CD14-positive monocyte (primary cell): ENCODE measurements at regions not wholly inside any gene's neighbourhood (a gene's known extent, or its start where the extent isn't known, plus 50 kb on each side); places are given as distances from the start of the nearest gene placed in this dataset.

Experiments
- DNase-seq, 3 donors: peaks; one replicate each; pipeline ENCODE4 v3.0.0-alpha.2; 2011 to 2022
- H2AFZ ChIP-seq: 2 replicates; pipeline ENCODE4 v1.6.0; 2012; ENCODE audit warnings: mild to moderate bottlenecking, low read depth, low read length, inconsistent platforms; ENCODE audit not compliant: insufficient read depth, poor library complexity, severe bottlenecking
- H3K27ac ChIP-seq, 2 donors: 1 replicate in 1 of 2; 2 replicates in 1 of 2; pipeline ENCODE4 v1.5.1; 2012 to 2013; ENCODE audit warnings: low read length in 2 of 2, control low read depth in 1 of 2, inconsistent platforms in 1 of 2, low read depth in 1 of 2, mild to moderate bottlenecking in 1 of 2
- H3K27me3 ChIP-seq, 2 donors: one replicate each; pipeline versions ENCODE4 v1.6.0 to v1.6.1; 2011 to 2013; ENCODE audit warnings: low read length in 2 of 2; ENCODE audit not compliant: control insufficient read depth in 2 of 2, insufficient read depth in 2 of 2
- H3K36me3 ChIP-seq, 2 donors: replicated peaks in 1 of 2; 1 replicate in 1 of 2; 2 replicates in 1 of 2; pipeline versions ENCODE4 v1.5.1 to v1.6.1; 2012 to 2013; ENCODE audit warnings: low read length in 2 of 2, control low read depth in 1 of 2, inconsistent platforms in 1 of 2, mild to moderate bottlenecking in 1 of 2; ENCODE audit not compliant: insufficient read depth in 2 of 2, control insufficient read depth in 1 of 2
- H3K4me1 ChIP-seq, 2 donors: 1 replicate in 1 of 2; 2 replicates in 1 of 2; pipeline versions ENCODE4 v1.5.1 to v1.6.1; 2012 to 2013; ENCODE audit warnings: low read length in 2 of 2, control low read depth in 1 of 2, inconsistent platforms in 1 of 2, mild to moderate bottlenecking in 1 of 2, moderate library complexity in 1 of 2; ENCODE audit not compliant: insufficient read depth in 2 of 2, control insufficient read depth in 1 of 2
- H3K4me2 ChIP-seq: replicated peaks from 2 replicates; pipeline ENCODE3; 2012; ENCODE audit warnings: low read length, moderate library complexity, mild to moderate bottlenecking; ENCODE audit not compliant: poor library complexity, severe bottlenecking; ENCODE audit errors: extremely low read depth
- H3K4me3 ChIP-seq, 3 experiments: fragments of 200-600 bp in 1 of 3; sonication (generic) in 1 of 3; replicated peaks in 1 of 3; 1 replicate in 2 of 3; 2 replicates in 1 of 3; pipeline ENCODE4 v1.5.1; 2011 to 2013; ENCODE audit warnings: low read length in 3 of 3, mild to moderate bottlenecking in 3 of 3, control low read depth in 2 of 3, low read depth in 2 of 3, inconsistent platforms in 1 of 3, moderate library complexity in 1 of 3
- H3K79me2 ChIP-seq: 2 replicates; pipeline ENCODE4 v1.6.0; 2012; ENCODE audit warnings: mild to moderate bottlenecking, control low read depth, inconsistent platforms, low read length, moderate library complexity; ENCODE audit not compliant: insufficient read depth
- H3K9ac ChIP-seq: 2 replicates; pipeline ENCODE4 v1.6.0; 2017; ENCODE audit warnings: low read length, mild to moderate bottlenecking; ENCODE audit not compliant: insufficient read depth, poor library complexity, severe bottlenecking
- H3K9me3 ChIP-seq, 2 donors: replicated peaks in 1 of 2; 1 replicate in 1 of 2; 2 replicates in 1 of 2; pipeline versions ENCODE4 v1.5.1 to v1.6.1; 2012 to 2013; ENCODE audit warnings: low read length in 2 of 2, control low read depth in 1 of 2; ENCODE audit not compliant: control insufficient read depth in 1 of 2, insufficient read depth in 1 of 2
- H4K20me1 ChIP-seq: 2 replicates; pipeline ENCODE4 v1.6.0; 2012; ENCODE audit warnings: mild to moderate bottlenecking, low read length, control low read depth, moderate library complexity; ENCODE audit not compliant: insufficient read depth
- H3K27ac Mint-ChIP-seq, 7 donors: one replicate each; pipeline ENCODE4 v1.8.0; 2020; ENCODE audit warnings: mild to moderate bottlenecking in 7 of 7, mixed read lengths in 7 of 7, moderate library complexity in 6 of 7, inconsistent platforms in 2 of 7
- H3K27me3 Mint-ChIP-seq, 3 donors: one replicate each; pipeline ENCODE4 v1.8.0; 2021 to 2022; ENCODE audit warnings: low read depth in 3 of 3, mild to moderate bottlenecking in 3 of 3, mixed read lengths in 3 of 3, moderate library complexity in 3 of 3, inconsistent platforms in 1 of 3
- H3K36me3 Mint-ChIP-seq, 2 donors: one replicate each; pipeline ENCODE4 v1.8.0; 2020; ENCODE audit warnings: mixed read lengths in 2 of 2, inconsistent platforms in 1 of 2, mild to moderate bottlenecking in 1 of 2
- H3K4me1 Mint-ChIP-seq: one replicate; pipeline ENCODE4 v1.8.0; 2020; ENCODE audit warnings: mild to moderate bottlenecking, mixed read lengths
- H3K4me3 Mint-ChIP-seq, 2 donors: one replicate each; pipeline ENCODE4 v1.8.0; 2020; ENCODE audit warnings: mild to moderate bottlenecking in 2 of 2, mixed read lengths in 2 of 2, moderate library complexity in 1 of 2
- H3K9me3 Mint-ChIP-seq, 7 donors: one replicate each; pipeline ENCODE4 v1.8.0; 2020 to 2022; ENCODE audit warnings: mixed read lengths in 7 of 7, mild to moderate bottlenecking in 6 of 7, moderate library complexity in 6 of 7, inconsistent platforms in 2 of 7
- CTCF ChIP-seq: fragments of 200-600 bp; IDR thresholded peaks from one replicate; pipeline ENCODE4 v1.8.0; 2022; ENCODE audit warnings: antibody characterized with exemption, mild to moderate bottlenecking
- WGBS: methylation state at CpG from one replicate; pipeline ENCODE4 v1.1.5; 2013; ENCODE audit warnings: missing lambda C conversion rate; ENCODE audit not compliant: insufficient coverage; 5-methylcytosine and 5-hydroxymethylcytosine counted together
- intact Hi-C, 2 donors: fragments of 100-400 bp; cut with micrococcal nuclease; formaldehyde crosslinking; loops; one replicate each; pipeline versions ENCODE4 v1.15.0 to v1.15.1; 2023

- no peak overlapping the region for H3K4me3 Mint-ChIP-seq
- H3K27ac Mint-ChIP-seq: no peak overlapping the region
Measured at GRCh38 chr1:194150242-194150641, 963.8 kb upstream of the B3GALT2 start.

GRCh38 chr1:194133152-194133551, 946.7 kb upstream of the B3GALT2 start:
- no peaks in the 10 kb centered on the region for H3K27me3 ChIP-seq
- no CpG with 5 or more reads among the region's 2 CpGs for WGBS
- no peaks in the 10 kb centered on the region for H3K79me2 ChIP-seq
- H3K4me2 ChIP-seq: no peak overlapping the region
- no peaks in the 10 kb centered on the region for H3K4me1 ChIP-seq
- no peak for DNase-seq
- H3K27ac ChIP-seq: no peak overlapping the region
- H3K9me3 ChIP-seq: peaks cover 0 to 4% of the 10 kb centered on the region in 2 donors
- H3K36me3 Mint-ChIP-seq: no peaks in the 10 kb centered on the region
- TF ChIP-seq CTCF: no peak
- peaks cover 0 to 10% (median 8%) of the 10 kb centered on the region in 7 donors for H3K9me3 Mint-ChIP-seq
- no peak overlapping the region for H3K4me3 Mint-ChIP-seq
- H3K4me1 Mint-ChIP-seq: no peaks in the 10 kb centered on the region
- H3K36me3 ChIP-seq: no peaks in the 10 kb centered on the region
- no peaks in the 10 kb centered on the region for H4K20me1 ChIP-seq
- H3K9ac ChIP-seq: no peak overlapping the region
- H2AFZ ChIP-seq: no peak overlapping the region
- no peak overlapping the region for H3K4me3 ChIP-seq
- intact Hi-C loops: no loop called here
- H3K27ac Mint-ChIP-seq: no peak overlapping the region
- H3K27me3 Mint-ChIP-seq: peaks cover 0 to 2% (median 0%) of the 10 kb centered on the region in 3 donors

More at GRCh38 chr1:194150242-194150641, 963.8 kb upstream of the B3GALT2 start:
- Histone ChIP-seq H3K9ac (no peak overlapping the region), H2AFZ (no peak overlapping the region), H3K27me3 (no peaks in the 10 kb centered on the region), H3K9me3 (no peaks in the 10 kb centered on the region), H3K4me1 (no peaks in the 10 kb centered on the region), H4K20me1 (no peaks in the 10 kb centered on the region), H3K36me3 (no peaks in the 10 kb centered on the region), H3K4me2 (no peak overlapping the region), H3K79me2 (no peaks in the 10 kb centered on the region), H3K4me3 (no peak overlapping the region), H3K27ac (no peak overlapping the region)
- Mint-ChIP-seq H3K36me3 (no peaks in the 10 kb centered on the region), H3K27me3 (peaks cover 0 to 2% (median 0%) of the 10 kb centered on the region in 3 donors), H3K4me1 (no peaks in the 10 kb centered on the region), H3K9me3 (no peaks in the 10 kb centered on the region)
- intact Hi-C loops: no loop called here
- DNase-seq: no peak
- TF ChIP-seq CTCF: no peak
